GM18873 (cell line): ENCODE measurements at regions not wholly inside any gene's neighbourhood (a gene's known extent, or its start where the extent isn't known, plus 50 kb on each side); places are given as distances from the start of the nearest gene placed in this dataset.

Experiments used
- ATAC-seq: cut with Tn5 transposase; IDR thresholded peaks from one replicate; pipeline ENCODE4 v1.9.1; 2021; ENCODE audit warnings: mild to moderate bottlenecking, moderate library complexity, moderate number of reproducible peaks; ENCODE audit not compliant: unreplicated experiment, low FRiP score

DNA sequence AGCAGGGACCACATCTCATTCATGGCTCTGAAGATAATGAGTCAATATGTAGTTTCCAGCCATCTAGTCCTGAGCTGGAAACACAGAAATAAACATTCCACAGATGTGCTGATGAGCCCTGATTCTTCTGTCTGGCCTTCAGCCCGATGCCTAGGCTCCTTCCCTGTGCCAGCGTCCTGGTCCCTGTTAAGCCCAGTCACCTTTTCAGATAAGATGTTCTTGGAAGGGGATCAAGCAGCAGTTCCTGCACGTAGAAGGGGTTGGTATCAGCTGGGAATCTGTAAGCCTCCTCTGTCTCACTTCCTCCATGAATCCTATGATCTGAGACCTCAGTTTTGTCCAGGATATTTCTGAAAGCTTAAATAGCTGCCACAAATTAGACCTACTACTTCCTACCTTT, 149.3 kb downstream of the TTC32 start:
- no peak for ATAC-seq

DNA sequence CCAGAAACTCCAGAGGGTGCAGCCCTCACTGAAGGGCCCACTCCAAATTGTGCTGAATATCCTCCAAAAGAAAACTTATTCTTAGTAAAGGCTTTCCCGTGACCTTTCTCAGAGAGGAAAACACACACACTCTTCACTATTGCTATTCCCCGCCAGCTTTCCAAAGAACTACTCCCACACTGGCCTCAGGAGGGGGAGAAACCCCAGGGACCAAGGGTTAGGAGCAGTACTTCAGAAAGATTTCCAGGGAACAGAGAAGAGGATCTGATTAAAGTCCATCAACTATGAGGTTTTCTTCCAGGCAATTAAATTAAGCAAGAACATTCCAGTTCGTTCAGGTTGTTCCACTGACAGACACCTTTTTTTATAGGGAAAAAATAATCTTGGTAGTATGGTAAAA, 150.2 kb downstream of the TTC32 start:
- ATAC-seq: no peak

DNA sequence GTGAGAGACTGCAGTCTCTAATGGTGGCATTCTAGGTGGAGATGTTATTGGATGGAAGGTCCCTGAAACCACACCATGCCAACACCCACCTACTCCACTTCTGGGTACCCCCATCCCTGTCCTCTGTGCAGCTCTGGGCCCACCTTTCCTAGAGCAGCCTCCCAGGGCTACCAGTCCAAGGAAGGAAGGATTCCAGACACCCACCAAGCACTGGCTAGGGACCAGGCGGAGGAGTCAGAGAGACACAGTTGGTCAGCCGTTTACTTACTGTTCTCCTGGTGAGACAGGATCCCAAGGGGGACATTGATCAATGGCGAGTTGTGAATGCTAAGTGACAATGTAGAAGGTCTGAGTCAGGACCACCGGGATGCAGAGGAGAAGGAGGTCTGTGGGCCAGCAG, 151.6 kb downstream of the TTC32 start:
- no peak for ATAC-seq

DNA sequence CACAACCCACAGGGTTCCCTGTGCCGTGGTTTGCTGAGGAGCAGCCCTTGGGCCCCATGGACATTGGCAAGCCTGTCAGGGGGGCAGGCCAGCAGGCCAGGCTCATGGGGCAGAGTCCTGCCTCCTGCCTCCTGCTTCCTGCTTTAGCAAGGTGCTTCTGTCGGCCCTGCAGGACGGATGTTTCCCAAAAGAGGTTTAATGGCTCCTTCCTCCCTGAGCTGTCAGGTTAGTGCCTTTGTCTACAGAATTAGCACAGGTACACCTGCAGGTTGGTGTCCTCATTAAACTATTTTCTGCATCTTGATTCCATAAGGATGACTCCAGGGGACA, 152.3 kb downstream of the TTC32 start:
- ATAC-seq: no peak

DNA sequence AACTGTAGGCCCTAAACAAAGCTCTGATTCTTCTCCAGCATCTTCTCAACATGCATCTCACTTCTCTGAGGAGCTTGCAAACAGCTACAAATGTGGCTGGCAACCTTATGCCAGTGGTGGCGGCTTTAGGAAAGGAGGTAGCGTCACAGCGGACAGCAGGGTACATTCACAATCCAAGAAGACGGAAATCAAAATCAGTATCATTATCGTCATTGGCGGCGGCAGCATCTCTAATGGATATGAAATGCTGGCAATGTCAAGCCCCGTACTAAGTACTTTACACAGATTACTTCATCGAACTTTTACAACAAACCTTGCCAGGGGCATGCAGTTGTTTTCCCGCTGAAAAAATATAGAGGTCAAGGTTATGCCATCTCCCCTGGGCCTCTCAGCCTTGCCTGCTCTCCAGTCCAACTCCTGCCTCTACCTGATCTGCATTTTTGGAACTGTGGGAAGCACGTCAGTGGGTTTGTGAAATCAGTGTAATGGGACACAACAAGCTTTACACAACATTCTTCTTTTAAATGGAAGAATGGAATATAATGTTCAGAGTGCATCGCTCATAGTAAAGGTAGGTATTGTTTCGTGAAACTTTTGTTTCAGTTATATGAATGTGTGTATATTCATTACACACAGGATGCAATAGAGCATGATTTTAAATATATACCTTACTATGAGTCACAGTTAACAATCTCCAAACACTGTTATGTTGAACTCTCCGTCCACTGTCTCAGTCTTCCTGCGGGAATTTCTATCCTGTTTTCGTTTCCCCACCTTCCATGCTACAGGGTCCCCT, 152.9 kb downstream of the TTC32 start:
- no peak for ATAC-seq

DNA sequence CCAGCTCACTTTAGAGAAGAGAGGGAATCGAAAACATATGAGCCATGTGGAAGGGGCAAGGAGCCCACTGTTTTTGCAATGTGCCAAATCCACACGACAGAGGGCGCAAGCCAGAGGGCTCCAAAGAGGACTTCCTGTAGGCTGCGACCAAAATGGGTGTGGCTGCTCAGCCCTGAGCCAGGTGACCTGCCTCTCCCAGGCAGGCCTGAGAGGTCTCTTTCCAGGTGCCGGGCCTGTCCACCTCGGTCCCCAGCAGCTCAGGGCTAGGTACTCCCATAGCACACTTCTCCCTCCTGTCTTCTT, 153.8 kb downstream of the TTC32 start:
- no peak for ATAC-seq

DNA sequence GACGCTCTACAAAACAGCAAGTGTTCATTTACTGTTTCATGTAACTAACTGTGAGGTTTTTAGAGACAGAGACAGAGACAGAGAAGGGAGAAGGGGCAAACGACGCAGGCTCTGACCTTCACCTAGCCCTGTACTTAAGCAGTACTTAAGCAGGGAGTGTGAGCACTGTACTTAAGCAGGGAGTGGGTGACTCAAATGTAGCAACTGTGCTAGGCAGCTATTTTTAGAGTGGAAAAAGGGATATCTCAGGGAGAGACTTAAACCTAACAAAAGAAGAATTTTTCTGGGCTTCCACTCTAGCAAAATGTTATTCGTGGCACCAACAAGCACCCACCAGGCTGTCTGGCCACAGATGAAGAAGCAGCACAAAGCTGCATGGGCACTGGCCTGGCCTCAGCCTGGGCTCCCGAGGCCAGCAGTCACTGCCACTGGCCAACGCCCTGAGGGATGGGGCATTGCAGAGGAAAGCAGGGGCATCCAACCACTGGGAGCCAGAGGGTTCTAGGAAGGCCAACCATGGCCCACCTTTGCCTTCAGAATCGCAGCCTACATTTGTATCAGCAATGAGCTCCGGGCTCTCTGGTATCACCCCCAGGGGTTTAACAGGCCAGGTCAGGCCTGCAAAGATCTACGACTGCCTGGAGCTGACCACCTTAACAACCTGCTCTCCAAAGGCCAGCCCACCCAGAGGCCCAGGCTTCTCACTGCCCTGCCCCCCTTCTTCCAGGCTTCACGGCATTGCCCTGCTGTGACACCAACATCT, 154.3 kb downstream of the TTC32 start:
- ATAC-seq: no peak

DNA sequence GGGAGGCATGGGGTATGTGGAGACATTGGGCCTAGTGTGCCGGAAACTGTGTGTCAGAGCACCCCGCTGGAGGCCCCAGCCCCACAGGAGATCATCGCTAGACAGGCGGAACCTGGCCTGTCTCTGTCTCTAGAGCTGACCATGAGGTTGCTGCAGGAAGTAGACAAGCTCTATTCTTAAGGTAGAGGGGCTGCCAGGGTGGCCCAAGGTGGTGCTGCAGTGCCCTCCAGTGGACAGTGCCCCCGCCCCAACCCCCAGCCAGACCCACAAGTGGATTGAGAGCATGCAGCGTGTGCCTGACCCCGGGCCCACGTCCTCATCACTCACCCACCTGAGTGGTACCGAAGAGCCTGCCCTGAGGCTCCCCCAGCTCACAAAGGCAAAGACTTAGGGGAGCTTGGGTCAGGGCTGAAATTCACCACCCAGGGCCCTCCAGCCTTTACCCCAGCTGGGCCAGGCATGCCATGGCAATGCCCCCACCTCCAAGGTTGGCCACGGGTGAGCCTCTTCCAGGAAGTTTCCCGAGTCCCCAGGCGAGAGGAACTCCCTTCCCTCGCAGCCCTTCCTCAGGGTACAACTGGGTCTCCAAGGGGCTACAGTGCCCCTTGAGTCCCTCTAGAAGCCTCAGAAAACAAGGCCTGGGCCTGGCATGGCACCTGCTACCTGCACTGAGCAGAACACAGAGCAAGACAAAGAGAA, 155.0 kb downstream of the TTC32 start:
- ATAC-seq: no peak

DNA sequence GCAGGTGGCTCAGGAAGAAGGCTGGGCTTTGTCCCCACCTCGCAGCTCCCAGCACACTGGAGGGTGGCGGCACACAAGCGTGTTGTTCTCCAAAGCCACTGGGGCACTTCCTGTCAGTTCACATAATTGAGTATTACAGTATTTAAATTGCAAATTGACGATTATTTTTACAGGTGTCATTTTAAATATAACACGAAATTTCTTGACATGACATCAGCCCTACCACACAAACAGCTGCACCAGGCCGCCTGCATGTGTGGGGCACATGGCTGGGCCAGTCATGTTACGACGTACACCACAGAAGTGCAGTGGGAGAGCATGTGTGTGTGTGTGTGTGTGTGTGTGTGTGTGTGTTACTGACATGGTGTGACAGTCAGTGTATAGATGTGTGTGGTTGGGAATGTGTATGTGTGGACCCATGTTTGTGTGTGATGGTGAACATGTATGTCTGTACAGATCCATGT, 155.6 kb downstream of the TTC32 start:
- ATAC-seq: no peak

DNA sequence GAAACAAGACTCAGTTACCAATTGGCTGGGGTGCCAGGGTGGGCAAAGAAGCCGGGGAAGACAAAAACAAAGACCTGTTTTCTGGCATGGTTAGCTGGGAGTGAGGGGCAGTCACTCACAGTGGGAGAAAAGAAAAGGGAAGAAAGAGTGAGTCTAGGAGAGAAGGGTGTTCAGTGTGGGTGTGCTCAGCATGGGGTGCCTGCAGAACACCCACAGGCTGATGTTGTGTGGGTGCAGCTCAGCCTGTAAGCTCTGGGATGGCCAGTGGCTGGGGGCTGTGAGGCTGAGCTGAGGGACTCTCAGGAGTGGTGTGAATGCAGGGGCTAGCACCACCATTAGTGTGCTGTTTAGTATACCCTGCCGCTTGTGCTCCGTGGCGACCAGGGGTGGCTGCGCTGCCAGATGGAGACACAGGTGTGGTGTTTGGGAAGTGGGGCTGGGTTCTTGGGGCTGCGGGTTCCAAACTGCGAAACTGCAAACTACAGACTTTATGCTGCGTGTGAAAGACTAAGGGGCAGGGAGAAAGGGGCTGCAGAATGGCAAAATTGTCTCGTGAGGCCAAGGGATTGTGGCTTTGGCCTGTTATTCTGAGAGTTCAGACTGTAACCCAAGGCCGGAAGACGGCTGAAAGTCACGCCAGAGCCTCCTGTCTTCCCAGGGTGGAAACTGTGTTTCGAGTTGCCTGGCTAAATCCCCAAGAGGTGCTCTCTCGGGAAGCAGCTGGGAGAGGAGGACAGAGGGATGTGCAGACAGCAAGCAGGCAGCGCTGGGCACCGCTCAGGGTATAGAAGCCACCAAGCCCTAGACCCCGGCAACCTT, 156.3 kb downstream of the TTC32 start:
- no peak for ATAC-seq

DNA sequence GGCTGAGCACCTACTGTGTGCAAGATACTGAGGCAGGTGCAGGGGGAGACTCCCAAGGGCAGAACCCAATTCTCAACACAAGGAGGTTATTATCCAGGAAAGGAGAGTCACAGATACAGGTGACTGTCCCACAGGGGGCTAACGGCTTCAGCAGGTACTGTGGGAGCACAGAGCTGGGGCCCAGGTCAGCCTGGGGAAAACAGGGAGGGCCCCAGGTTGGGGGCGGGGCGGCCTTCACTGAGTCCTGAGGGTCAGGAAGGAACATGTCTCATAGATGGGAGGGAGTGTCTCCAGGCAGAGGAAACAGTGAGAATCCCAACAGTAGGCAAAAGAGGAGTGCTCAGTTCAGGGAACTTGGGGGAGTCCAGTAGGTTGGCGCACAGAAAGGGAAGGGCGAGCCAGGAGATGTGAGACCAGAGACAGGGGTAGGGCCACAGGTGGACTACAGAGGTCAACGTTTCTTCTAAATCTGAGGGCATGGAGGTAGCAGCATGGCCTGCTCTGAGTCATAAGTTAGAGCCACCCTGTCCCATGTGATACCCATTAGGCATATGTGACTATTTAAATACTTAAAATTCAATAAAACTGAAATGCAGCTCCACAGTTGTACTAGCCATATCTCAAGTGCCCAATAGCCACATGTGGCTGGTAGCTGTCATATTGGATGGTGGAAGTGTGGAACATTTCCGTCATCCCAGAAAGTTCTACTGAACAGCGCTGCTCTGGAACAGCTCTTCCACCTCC, 157.2 kb downstream of the TTC32 start:
- ATAC-seq: no peak

DNA sequence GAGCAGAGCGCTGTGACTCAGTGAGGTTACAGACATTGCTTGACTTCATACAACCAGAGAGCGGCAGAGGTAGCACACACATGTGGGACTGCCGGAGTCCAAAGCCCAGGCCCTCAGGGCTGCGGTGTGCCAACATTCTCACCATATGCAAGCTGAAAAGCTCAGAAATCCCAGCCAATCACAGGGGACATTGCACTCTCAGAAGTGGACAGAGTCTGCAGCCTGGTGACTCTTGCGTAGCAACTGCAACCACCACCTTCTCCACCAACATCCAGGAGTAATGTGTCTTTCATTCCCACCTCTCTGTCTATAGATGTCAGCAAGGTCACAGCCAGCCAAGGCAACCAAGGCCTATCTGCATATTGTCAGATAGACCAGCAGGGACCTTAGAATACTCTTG, 158.1 kb downstream of the TTC32 start:
- ATAC-seq: no peak

DNA sequence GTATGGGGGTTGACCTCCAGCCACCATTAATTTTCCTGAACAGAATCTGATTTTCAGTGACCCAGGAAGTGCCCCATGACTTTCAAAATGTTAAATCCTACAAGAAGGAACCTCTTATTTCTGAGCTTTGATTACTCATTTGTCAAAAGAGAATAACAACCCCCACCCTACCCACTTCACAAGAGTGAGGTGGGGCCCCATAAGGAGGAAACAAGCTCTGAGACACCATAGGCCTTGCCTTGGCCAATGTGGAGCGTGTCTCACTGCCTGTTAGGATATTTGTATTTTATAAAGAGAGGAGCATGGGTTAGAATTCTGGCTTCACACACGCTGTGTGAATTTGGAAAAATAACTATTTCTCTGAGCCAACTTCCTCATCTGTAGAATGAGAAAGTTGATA, 158.9 kb downstream of the TTC32 start:
- no peak for ATAC-seq

DNA sequence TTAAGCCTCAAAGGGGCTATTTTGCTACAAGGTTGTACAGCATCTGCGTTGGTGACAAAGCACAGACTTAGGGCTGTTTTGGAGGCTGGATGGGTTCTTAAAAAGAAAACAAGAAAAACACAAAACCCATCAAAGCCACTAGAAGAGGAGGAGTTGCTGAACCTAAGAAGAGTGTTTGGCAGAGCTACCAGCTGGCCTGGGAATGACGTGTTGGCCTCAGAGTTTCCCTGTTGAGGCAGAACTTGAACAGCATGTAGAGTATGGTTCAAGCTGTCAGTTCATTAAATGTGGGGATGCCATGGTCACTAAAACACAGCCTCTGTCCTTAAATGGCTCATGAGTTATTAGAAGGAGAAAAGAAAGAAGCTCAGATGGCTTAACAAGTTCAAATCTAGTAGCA, 162.5 kb downstream of the TTC32 start:
- no peak for ATAC-seq

DNA sequence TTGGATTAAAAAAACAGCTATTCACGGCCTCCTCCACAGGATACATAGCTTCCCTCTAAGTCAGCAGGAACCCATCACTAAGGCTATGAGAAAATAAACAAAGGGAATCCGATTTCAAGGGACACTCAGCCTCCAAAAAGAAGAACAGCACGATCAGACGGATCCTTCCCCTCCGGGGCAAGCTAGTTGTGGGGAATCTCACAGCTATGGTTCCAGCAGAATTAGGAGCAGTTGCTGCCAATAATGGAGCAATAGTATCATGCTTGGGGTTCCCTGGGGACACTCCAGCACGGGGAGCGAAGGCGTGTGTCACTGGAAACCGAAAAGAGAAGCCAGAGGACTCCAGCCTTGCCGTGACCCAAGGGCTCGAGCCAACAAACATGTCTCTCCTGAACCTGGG, 163.1 kb downstream of the TTC32 start:
- ATAC-seq: no peak

DNA sequence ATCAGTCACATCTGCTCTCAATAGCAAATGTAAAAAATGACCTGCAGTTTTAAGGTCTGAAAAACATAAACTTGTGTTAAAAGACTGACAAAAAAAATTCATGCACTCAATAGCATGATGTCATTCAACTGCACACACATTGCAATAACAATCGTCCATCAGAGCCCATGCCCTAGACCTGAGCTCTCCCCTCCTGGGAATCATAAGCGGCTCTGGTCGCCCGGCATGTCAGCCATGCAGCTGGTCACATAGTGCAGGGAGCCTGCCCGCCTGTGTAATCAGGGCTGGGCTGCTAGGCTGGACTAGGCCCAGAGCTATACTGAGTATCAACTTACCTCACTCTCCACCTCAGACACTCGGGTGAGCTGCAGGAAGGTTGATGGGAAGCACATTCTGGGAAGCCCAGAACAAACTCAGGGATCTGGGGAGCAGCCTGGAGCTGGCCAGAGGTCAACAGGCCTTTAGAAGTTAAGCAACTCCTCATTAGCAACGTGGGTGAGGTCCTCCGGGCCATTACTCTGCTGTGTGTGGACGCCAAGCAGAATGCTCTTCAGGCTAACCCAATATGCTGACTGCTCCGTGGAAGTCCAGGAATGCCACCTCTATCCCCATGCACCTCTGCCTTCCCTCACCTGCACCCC, 165.5 kb downstream of the TTC32 start:
- ATAC-seq: no peak

DNA sequence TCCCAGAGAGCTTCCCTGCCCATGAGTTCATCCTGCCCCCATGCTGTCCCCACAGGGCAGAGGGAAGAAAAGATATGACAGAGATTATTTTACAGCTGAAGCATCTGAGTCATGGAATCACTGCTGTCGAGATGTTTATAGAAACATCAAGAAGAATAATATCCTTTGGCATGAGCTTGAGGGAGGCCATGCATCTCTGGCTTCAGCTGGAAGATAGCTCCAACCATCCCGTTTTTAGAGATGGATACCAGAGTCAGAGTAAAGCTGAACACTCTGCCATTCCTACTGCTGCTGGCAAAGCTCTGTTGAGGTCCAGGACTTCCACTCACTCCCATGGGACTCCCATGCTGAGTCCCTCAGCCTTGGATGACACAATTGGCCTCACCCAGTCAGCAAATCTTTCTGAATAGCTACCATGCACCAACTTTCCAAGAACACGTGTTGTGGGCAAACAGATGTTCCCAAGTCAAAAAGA, 167.8 kb downstream of the TTC32 start:
- ATAC-seq: no peak

DNA sequence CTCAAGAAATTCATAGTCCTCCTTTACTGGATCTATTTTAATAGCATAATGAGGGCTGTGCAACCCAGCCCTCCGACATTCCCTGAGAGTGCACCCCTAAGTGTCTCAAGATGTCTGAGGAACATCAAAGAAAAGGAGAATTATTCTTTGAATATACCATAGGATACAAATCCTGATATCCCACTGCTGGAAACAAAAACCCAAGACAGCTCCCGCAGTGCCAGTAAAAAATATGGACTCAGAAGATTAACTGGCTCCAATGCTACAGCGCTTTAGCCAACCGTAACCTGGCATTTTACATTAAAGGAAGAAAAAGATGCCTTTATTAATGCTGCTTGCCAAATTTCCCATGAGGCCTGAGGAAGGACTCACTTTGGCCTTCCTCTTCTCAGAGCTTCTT, 168.4 kb downstream of the TTC32 start:
- no peak for ATAC-seq

DNA sequence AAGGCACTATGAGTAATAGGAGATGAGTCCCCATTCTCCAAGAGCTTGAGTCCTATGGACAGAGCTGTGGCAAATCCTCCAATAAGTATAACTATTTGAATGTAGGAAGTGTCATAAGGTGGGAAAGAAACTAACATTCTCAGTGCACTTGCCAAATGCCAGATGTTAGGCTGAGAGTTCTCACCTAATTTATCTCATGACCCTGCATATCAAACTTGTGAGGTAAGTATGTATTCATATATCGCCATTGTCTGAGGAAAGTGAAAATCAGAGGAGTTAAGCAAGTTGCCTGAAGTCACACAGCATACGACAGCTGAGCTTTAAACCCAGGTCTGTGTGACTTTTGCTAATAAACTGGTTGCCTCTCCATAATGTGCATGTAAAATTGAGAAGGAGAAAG, 169.5 kb downstream of the TTC32 start:
- ATAC-seq: no peak

DNA sequence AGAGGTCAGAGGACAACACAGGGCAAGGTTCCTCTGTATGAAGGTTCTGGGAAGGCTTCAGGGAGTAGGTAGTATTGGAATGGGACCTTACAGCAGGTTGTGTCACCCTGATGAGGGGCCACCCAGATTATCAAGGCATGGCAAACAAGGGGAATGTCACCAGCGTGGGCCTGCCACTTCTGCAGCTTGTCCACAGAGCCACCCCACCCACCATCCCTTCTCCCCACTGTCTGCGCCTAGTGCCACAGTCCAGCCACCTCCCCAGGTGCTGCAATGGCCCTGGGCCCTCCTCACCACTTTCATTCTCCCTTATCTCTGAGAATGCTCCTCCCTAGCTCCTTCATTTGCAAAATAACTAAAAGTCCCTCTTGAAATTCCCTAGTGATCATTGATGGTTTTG, 170.3 kb downstream of the TTC32 start:
- no peak for ATAC-seq
